IMR-90 (cell line): ENCODE measurements at regions not wholly inside any gene's neighbourhood (a gene's known extent, or its start where the extent isn't known, plus 50 kb on each side); places are given as distances from the start of the nearest gene placed in this dataset.

ENCODE experiments used
- ATAC-seq: fragments of 200-7000 bp; cut with Tn5 transposase; 2 replicates; pipeline ENCODE4 v1.9.1; 2020; ENCODE audit warnings: low read depth, mild to moderate bottlenecking, moderate library complexity
- BruUV-seq: library from RNA; stranded (reverse); fragments of 400-500 nt; replicated peaks from 2 replicates; lab custom pipeline; 2021; lab: Mats Ljungman, UMichigan
- CTCF ChIA-PET: fragments of 300-600 bp; formaldehyde crosslinking; extraction: SDS; loops from one replicate; lab custom pipeline; 2021; ENCODE audit warnings: antibody characterized with exemption; lab: Yijun Ruan, JAX
- POLR2A ChIA-PET: fragments of 300-600 bp; sonication (Branson Sonifier 250); formaldehyde crosslinking; loops from one replicate; lab custom pipeline; 2022; ENCODE audit warnings: antibody characterized with exemption; ENCODE audit not compliant: unreplicated experiment; lab: Charles Lee
- DNase-seq: peaks from one replicate; pipeline ENCODE4 v3.0.0; 2013
- H2AFZ ChIP-seq: replicated peaks from 2 replicates; pipeline ENCODE3; 2013; ENCODE audit warnings: low read length, mild to moderate bottlenecking; ENCODE audit not compliant: poor library complexity
- H2AK5ac ChIP-seq: 2 replicates; pipeline ENCODE4 v1.6.1; 2013; ENCODE audit warnings: low read depth, low read length, inconsistent platforms
- H2AK9ac ChIP-seq: replicated peaks from 2 replicates; pipeline ENCODE3; 2013; ENCODE audit warnings: mild to moderate bottlenecking, low read depth, low read length, moderate library complexity; ENCODE audit not compliant: poor library complexity
- H2BK120ac ChIP-seq: 2 replicates; pipeline ENCODE4 v1.6.1; 2013; ENCODE audit warnings: low read depth, low read length, inconsistent platforms
- H2BK15ac ChIP-seq: 3 replicates; pipeline ENCODE4 v1.6.1; 2013; ENCODE audit warnings: low read depth, low read length, inconsistent platforms
- H2BK20ac ChIP-seq: 2 replicates; pipeline ENCODE4 v1.6.1; 2013; ENCODE audit warnings: low read depth, mild to moderate bottlenecking, inconsistent platforms, low read length, moderate library complexity
- H2BK5ac ChIP-seq: 2 replicates; pipeline ENCODE4 v1.6.1; 2013; ENCODE audit warnings: mild to moderate bottlenecking, low read depth, low read length, inconsistent platforms; ENCODE audit not compliant: poor library complexity, severe bottlenecking
- H3K14ac ChIP-seq: replicated peaks from 2 replicates; pipeline ENCODE4 v1.6.1; 2013; ENCODE audit warnings: low read depth, low read length, inconsistent platforms
- H3K18ac ChIP-seq: 2 replicates; pipeline ENCODE4 v1.6.1; 2013; ENCODE audit warnings: low read depth, low read length, control low read depth
- H3K23ac ChIP-seq: 2 replicates; pipeline ENCODE4 v1.6.1; 2013; ENCODE audit warnings: low read depth, low read length, inconsistent platforms
- H3K27ac ChIP-seq: 2 replicates; pipeline ENCODE4 v1.5.1; 2013; ENCODE audit warnings: mild to moderate bottlenecking, control low read depth, low read length; ENCODE audit not compliant: insufficient read depth
- H3K27me3 ChIP-seq: 2 replicates; pipeline ENCODE4 v1.6.1; 2013; ENCODE audit warnings: low read length; ENCODE audit not compliant: control insufficient read depth, insufficient read depth
- H3K36me3 ChIP-seq: 2 replicates; pipeline ENCODE4 v1.6.1; 2013; ENCODE audit warnings: low read length, mixed read lengths; ENCODE audit not compliant: control insufficient read depth, insufficient read depth
- H3K4ac ChIP-seq: 2 replicates; pipeline ENCODE4 v1.6.1; 2013; ENCODE audit warnings: low read depth, low read length, inconsistent platforms
- H3K4me1 ChIP-seq: 2 replicates; pipeline ENCODE4 v1.6.1; 2013; ENCODE audit warnings: low read length, mixed read lengths; ENCODE audit not compliant: control insufficient read depth, insufficient read depth
- H3K4me2 ChIP-seq: 2 replicates; pipeline ENCODE4 v1.6.1; 2013; ENCODE audit warnings: low read depth, mild to moderate bottlenecking, control low read depth, low read length, moderate library complexity
- H3K4me3 ChIP-seq: 2 replicates; pipeline ENCODE4 v1.5.1; 2013; ENCODE audit warnings: low read depth, mild to moderate bottlenecking, control low read depth, low read length, moderate library complexity; ENCODE audit not compliant: insufficient read depth
- H3K56ac ChIP-seq: 2 replicates; pipeline ENCODE4 v1.6.1; 2013; ENCODE audit warnings: low read length, inconsistent platforms; ENCODE audit not compliant: insufficient read depth; ENCODE audit errors: extremely low read depth
- H3K79me1 ChIP-seq, 2 experiments: 2 replicates each; pipeline ENCODE4 v1.6.1; 2013; ENCODE audit warnings: low read length in 2 of 2, inconsistent platforms in 1 of 2, low read depth in 1 of 2
- H3K9ac ChIP-seq: 2 replicates; pipeline ENCODE4 v1.6.1; 2013; ENCODE audit warnings: low read depth, low read length, control low read depth
- H3K9me1 ChIP-seq: 2 replicates; pipeline ENCODE4 v1.6.1; 2013; ENCODE audit warnings: low read length, inconsistent platforms; ENCODE audit not compliant: insufficient read depth
- H3K9me3 ChIP-seq: 2 replicates; pipeline ENCODE4 v1.6.1; 2013; ENCODE audit warnings: low read length; ENCODE audit not compliant: control insufficient read depth, insufficient read depth
- H4K20me1 ChIP-seq: 2 replicates; pipeline ENCODE4 v1.6.1; 2013; ENCODE audit warnings: low read length, inconsistent platforms; ENCODE audit not compliant: insufficient read depth
- H4K5ac ChIP-seq: 2 replicates; pipeline ENCODE4 v1.6.1; 2013; ENCODE audit warnings: mild to moderate bottlenecking, low read depth, low read length, control low read depth
- H4K8ac ChIP-seq, 2 experiments: 2 replicates each; pipeline ENCODE4 v1.6.1; 2013; ENCODE audit warnings: low read depth in 2 of 2, low read length in 2 of 2, control low read depth in 1 of 2, inconsistent platforms in 1 of 2
- H4K91ac ChIP-seq: 2 replicates; pipeline ENCODE4 v1.6.1; 2013; ENCODE audit warnings: low read depth, low read length, inconsistent platforms; ENCODE audit not compliant: insufficient read depth
- BHLHE40 ChIP-seq: fragments of 150-350 bp; IDR thresholded peaks from 2 replicates; pipeline ENCODE4 v1.6.1; 2016; ENCODE audit warnings: mild to moderate bottlenecking, low read depth, low read length
- CEBPB ChIP-seq: IDR thresholded peaks from 2 replicates; pipeline ENCODE4 v1.6.1; 2012; ENCODE audit warnings: low read depth, low read length, improper control_type of control experiment
- CHD1 ChIP-seq: IDR thresholded peaks from 2 replicates; pipeline ENCODE4 v1.6.1; 2012; ENCODE audit warnings: low read depth, low read length, improper control_type of control experiment
- FOS ChIP-seq: fragments of 150-350 bp; IDR thresholded peaks from 2 replicates; pipeline ENCODE4 v1.6.1; 2016; ENCODE audit warnings: low read depth, low read length
- MAFK ChIP-seq: IDR thresholded peaks from 2 replicates; pipeline ENCODE4 v1.6.1; 2012; ENCODE audit warnings: low read depth, low read length, improper control_type of control experiment
- MAZ ChIP-seq: IDR thresholded peaks from 2 replicates; pipeline ENCODE4 v1.6.1; 2012; ENCODE audit warnings: low read depth, mild to moderate bottlenecking, low read length, improper control_type of control experiment, moderate library complexity, borderline replicate concordance
- MXI1 ChIP-seq: IDR thresholded peaks from 2 replicates; pipeline ENCODE4 v1.6.1; 2012; ENCODE audit warnings: low read depth, mild to moderate bottlenecking, low read length, moderate library complexity, borderline replicate concordance
- NFE2L2 ChIP-seq: fragments of 150-350 bp; IDR thresholded peaks from 2 replicates; pipeline ENCODE4 v1.6.1; 2016; ENCODE audit warnings: low read depth, mild to moderate bottlenecking, low read length
- POLR2A ChIP-seq: IDR thresholded peaks from 2 replicates; pipeline ENCODE4 v1.6.1; 2012; ENCODE audit warnings: mild to moderate bottlenecking, low read depth, low read length
- RCOR1 ChIP-seq: IDR thresholded peaks from 2 replicates; pipeline ENCODE4 v1.6.1; 2012; ENCODE audit warnings: mild to moderate bottlenecking, low read length, improper control_type of control experiment; ENCODE audit not compliant: insufficient replicate concordance
- RFX5 ChIP-seq: IDR thresholded peaks from 2 replicates; pipeline ENCODE4 v1.8.0; 2012; ENCODE audit warnings: low read depth, mild to moderate bottlenecking, low read length, moderate library complexity
- SMC3 ChIP-seq: fragments of 150-350 bp; IDR thresholded peaks from 2 replicates; pipeline ENCODE4 v1.6.1; 2016; ENCODE audit warnings: low read depth, mild to moderate bottlenecking, antibody characterized with exemption, low read length, moderate library complexity
- USF2 ChIP-seq: fragments of 150-350 bp; IDR thresholded peaks from 2 replicates; pipeline ENCODE4 v1.6.1; 2017; ENCODE audit warnings: mild to moderate bottlenecking, antibody characterized with exemption, low read length, low read depth
- WGBS, 2 experiments: methylation state at CpG; one replicate each; pipeline versions ENCODE4 v1.1.5 to v1.1.7; 2013; ENCODE audit warnings: missing lambda C conversion rate in 2 of 2; ENCODE audit not compliant: insufficient read length in 1 of 2; ENCODE audit errors: extremely low coverage in 2 of 2; 5-methylcytosine and 5-hydroxymethylcytosine counted together
- dilution Hi-C: fragments of 300-500 bp; cut with HindIII; formaldehyde crosslinking; loops from one replicate; pipeline ENCODE4 v1.14.3; 2018; ENCODE audit warnings: low sequenced_read_pairs; ENCODE audit not compliant: unreplicated experiment
- in situ Hi-C: fragments of 300-500 bp; cut with MboI; formaldehyde crosslinking; loops from 3 replicates; pipeline ENCODE4 v1.14.3; 2019; ENCODE audit warnings: low sequenced_read_pairs, inconsistent platforms, mixed read lengths
- intact Hi-C: fragments of 100-400 bp; cut with micrococcal nuclease; formaldehyde crosslinking; loops from 2 replicates; pipeline ENCODE4 v1.10.0; 2022
- TF ChIP-seq, protein P1 (sequence below): conservative IDR thresholded peaks from 2 replicates; pipeline ENCODE4 v1.5.1; 2012; ENCODE audit warnings: mild to moderate bottlenecking, low read depth, low read length, improper control_type of control experiment
- TF ChIP-seq, protein P2 (sequence below): fragments of 150-350 bp; IDR thresholded peaks from 2 replicates; pipeline ENCODE4 v1.6.1; 2016; ENCODE audit warnings: low read depth, mild to moderate bottlenecking, low read length, moderate library complexity, borderline replicate concordance

GRCh38 chr17:73956169-73956568, 247.3 kb upstream of the RPL38 start:
- no CpG with 5 or more reads among the region's 1 CpG for WGBS, 2 experiments

More at GRCh38 chr17:73956169-73956568, 247.3 kb upstream of the RPL38 start:
- Histone ChIP-seq H2BK15ac (no peak overlapping the region), H3K9me1 (no peaks in the 10 kb centered on the region), H3K4ac (no peak overlapping the region), H2BK20ac (no peak overlapping the region), H3K23ac (no peak overlapping the region), H2BK5ac (no peak overlapping the region), H3K79me1 (no peaks in the 10 kb centered on the region), H4K20me1 (no peaks in the 10 kb centered on the region), H3K18ac (no peak overlapping the region), H3K27ac (no peak overlapping the region), H3K14ac (no peak overlapping the region), H2AK9ac (no peak overlapping the region), H3K4me1 (no peaks in the 10 kb centered on the region), H2BK120ac (no peak overlapping the region), H4K91ac (no peak overlapping the region), H3K27me3 (no peaks in the 10 kb centered on the region), H3K4me2 (no peak overlapping the region), H2AK5ac (no peak overlapping the region), H2AFZ (no peak overlapping the region), H3K9ac (no peak overlapping the region), H4K5ac (no peak overlapping the region), H3K4me3 (no peak overlapping the region), H3K56ac (no peak overlapping the region), H3K36me3 (no peaks in the 10 kb centered on the region), H4K8ac (no peak overlapping the region), H3K9me3 (peaks cover 38% of the 10 kb centered on the region)
- intact Hi-C loops (no loop called here), dilution Hi-C loops (no loop called here), in situ Hi-C loops (loop anchor here (25.0 kb wide), 1 partner anchor 156 kb away; no protein-coding TSS in a partner anchor)
- DNase-seq (no peak), ATAC-seq (no peak)
- TF ChIP-seq RCOR1 (no peak), BHLHE40 (no peak), NFE2L2 (no peak), SMC3 (no peak), CHD1 (no peak), MAFK (no peak), USF2 (no peak), POLR2A (no peak), MAZ (no peak), MXI1 (no peak), CEBPB (no peak), RFX5 (no peak), FOS (no peak)
- TF ChIP-seq, protein P1, sequence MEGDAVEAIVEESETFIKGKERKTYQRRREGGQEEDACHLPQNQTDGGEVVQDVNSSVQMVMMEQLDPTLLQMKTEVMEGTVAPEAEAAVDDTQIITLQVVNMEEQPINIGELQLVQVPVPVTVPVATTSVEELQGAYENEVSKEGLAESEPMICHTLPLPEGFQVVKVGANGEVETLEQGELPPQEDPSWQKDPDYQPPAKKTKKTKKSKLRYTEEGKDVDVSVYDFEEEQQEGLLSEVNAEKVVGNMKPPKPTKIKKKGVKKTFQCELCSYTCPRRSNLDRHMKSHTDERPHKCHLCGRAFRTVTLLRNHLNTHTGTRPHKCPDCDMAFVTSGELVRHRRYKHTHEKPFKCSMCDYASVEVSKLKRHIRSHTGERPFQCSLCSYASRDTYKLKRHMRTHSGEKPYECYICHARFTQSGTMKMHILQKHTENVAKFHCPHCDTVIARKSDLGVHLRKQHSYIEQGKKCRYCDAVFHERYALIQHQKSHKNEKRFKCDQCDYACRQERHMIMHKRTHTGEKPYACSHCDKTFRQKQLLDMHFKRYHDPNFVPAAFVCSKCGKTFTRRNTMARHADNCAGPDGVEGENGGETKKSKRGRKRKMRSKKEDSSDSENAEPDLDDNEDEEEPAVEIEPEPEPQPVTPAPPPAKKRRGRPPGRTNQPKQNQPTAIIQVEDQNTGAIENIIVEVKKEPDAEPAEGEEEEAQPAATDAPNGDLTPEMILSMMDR: no peak
- TF ChIP-seq, protein P2, sequence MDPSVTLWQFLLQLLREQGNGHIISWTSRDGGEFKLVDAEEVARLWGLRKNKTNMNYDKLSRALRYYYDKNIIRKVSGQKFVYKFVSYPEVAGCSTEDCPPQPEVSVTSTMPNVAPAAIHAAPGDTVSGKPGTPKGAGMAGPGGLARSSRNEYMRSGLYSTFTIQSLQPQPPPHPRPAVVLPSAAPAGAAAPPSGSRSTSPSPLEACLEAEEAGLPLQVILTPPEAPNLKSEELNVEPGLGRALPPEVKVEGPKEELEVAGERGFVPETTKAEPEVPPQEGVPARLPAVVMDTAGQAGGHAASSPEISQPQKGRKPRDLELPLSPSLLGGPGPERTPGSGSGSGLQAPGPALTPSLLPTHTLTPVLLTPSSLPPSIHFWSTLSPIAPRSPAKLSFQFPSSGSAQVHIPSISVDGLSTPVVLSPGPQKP: no peak
- BruUV-seq: no TSS peak
- ChIA-PET POLR2A (no interaction called here), CTCF (no interaction called here)
